CD4-positive, CD25-positive, alpha-beta regulatory T cell (primary cell): ENCODE measurements at regions not wholly inside any gene's neighbourhood (a gene's known extent, or its start where the extent isn't known, plus 50 kb on each side); places are given as distances from the start of the nearest gene placed in this dataset.
"Not testable (repeated sequence)": the region's sequence is repeated elsewhere in the genome, so short reads cannot be mapped to it uniquely, and the experiment has no call there.

ENCODE experiments used
- ATAC-seq, 2 donors: fragments of 150-1000 bp; cut with Tn5 transposase; one replicate each; pipeline ENCODE4 v1.10.0; 2021; ENCODE audit warnings: low read depth in 2 of 2, moderate number of reproducible peaks in 2 of 2, moderate library complexity in 1 of 2
- DNase-seq, 3 donors: peaks; one replicate each; pipeline versions ENCODE4 v3.0.0 to v3.0.0-alpha.2; 2012 to 2022; ENCODE audit warnings: mixed read lengths in 1 of 3
- H3K27ac ChIP-seq: one replicate; pipeline ENCODE4 v1.7.0; 2013; ENCODE audit warnings: mild to moderate bottlenecking, low read length; ENCODE audit not compliant: insufficient read depth, poor library complexity, severe bottlenecking
- H3K27me3 ChIP-seq: one replicate; pipeline ENCODE4 v1.7.0; 2013; ENCODE audit warnings: low read length; ENCODE audit not compliant: control insufficient read depth, insufficient read depth
- H3K36me3 ChIP-seq: one replicate; pipeline ENCODE4 v1.7.0; 2013; ENCODE audit warnings: mild to moderate bottlenecking, low read length, moderate library complexity; ENCODE audit not compliant: control insufficient read depth, insufficient read depth
- H3K4me1 ChIP-seq: 2 replicates; pipeline ENCODE4 v1.7.0; 2013; ENCODE audit warnings: mild to moderate bottlenecking, low read length; ENCODE audit not compliant: insufficient read depth, control insufficient read depth, poor library complexity, severe bottlenecking
- H3K4me3 ChIP-seq: one replicate; pipeline ENCODE4 v1.7.0; 2013; ENCODE audit warnings: low read depth, mild to moderate bottlenecking, low read length, moderate library complexity
- H3K9me3 ChIP-seq, 2 experiments: 1 replicate in 1 of 2; 2 replicates in 1 of 2; pipeline ENCODE4 v1.7.0; 2013; ENCODE audit warnings: low read length in 2 of 2, mild to moderate bottlenecking in 1 of 2, moderate library complexity in 1 of 2; ENCODE audit not compliant: control insufficient read depth in 2 of 2
- H3K27ac Mint-ChIP-seq, 3 donors: one replicate each; pipeline ENCODE4 v1.8.0; 2020 to 2022; ENCODE audit warnings: mild to moderate bottlenecking in 3 of 3, mixed read lengths in 3 of 3, moderate library complexity in 2 of 3
- H3K27me3 Mint-ChIP-seq: one replicate; pipeline ENCODE4 v1.8.0; 2022; ENCODE audit warnings: mild to moderate bottlenecking, mixed read lengths
- H3K36me3 Mint-ChIP-seq: one replicate; pipeline ENCODE4 v1.8.0; 2020; ENCODE audit warnings: mixed read lengths
- H3K4me1 Mint-ChIP-seq, 4 donors: one replicate each; pipeline ENCODE4 v1.8.0; 2020 to 2022; ENCODE audit warnings: mixed read lengths in 4 of 4, mild to moderate bottlenecking in 1 of 4
- H3K4me3 Mint-ChIP-seq, 4 donors: one replicate each; pipeline ENCODE4 v1.8.0; 2020 to 2022; ENCODE audit warnings: mild to moderate bottlenecking in 4 of 4, mixed read lengths in 4 of 4, moderate library complexity in 3 of 4
- H3K9me3 Mint-ChIP-seq, 7 donors: one replicate each; pipeline ENCODE4 v1.8.0; 2020 to 2022; ENCODE audit warnings: mixed read lengths in 7 of 7, mild to moderate bottlenecking in 3 of 7, moderate library complexity in 2 of 7

DNA sequence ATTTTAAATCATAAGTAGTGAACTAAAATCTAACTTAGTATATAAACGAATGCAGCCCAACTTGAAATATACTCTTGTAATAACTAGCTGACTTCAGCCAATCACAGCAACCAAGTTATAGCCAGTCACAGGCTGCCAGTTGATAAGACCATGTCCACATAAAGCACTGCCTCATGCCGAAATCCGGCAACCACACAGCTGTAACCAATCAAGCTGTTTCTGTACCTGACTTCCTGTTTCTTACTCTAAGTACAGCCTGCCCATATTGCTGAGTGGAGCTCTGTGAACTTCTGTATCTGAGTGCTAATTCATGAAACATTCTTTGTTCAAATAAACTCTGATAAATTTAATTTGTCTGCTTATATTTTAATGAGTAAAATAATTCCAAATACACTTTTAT is 805.3 kb upstream of the EPHA5 start:
- Histone ChIP-seq H3K27ac (no peak overlapping the region), H3K9me3 (peaks cover 0 to 9% of the 10 kb centered on the region in 2 experiments), H3K4me3 (no peak overlapping the region), H3K27me3 (no peaks in the 10 kb centered on the region), H3K36me3 (no peaks in the 10 kb centered on the region), H3K4me1 (no peaks in the 10 kb centered on the region)
- DNase-seq (no peak), ATAC-seq (no peak)
- H3K9me3 Mint-ChIP-seq, result peaks cover 0 to 27% (median 5%) of the 10 kb centered on the region in 7 donors
- no peaks in the 10 kb centered on the region for H3K36me3 Mint-ChIP-seq
- H3K4me1 Mint-ChIP-seq, result no peaks in the 10 kb centered on the region
- no peak overlapping the region for H3K4me3 Mint-ChIP-seq
- no peaks in the 10 kb centered on the region for H3K27me3 Mint-ChIP-seq
- H3K27ac Mint-ChIP-seq, result no peak overlapping the region

DNA sequence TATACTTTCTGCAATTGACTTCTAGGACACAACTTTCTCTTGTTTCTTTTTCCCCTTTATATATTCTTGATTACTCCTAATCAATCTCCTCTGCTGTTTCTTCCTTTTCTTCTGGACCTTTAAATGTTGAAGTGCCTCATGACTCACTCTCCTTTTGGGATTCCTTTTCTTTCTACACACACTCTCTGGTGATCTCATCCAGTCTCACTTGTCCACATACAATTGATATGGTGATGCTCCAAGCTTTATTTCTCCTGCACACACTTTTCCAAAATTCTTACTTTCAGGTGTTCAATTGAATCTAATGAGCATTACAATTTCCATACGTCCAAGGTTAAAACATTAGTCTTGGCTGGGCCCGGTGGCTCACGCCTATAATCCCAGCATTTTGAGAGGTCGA is 794.8 kb upstream of the EPHA5 start:
- no peaks in the 10 kb centered on the region for H3K36me3 Mint-ChIP-seq
- H3K4me3 Mint-ChIP-seq, result no peak overlapping the region
- H3K27ac Mint-ChIP-seq, result no peak overlapping the region
- Histone ChIP-seq H3K4me3 (no peak overlapping the region), H3K27me3 (no peaks in the 10 kb centered on the region), H3K4me1 (no peaks in the 10 kb centered on the region), H3K27ac (no peak overlapping the region), H3K9me3 (no peaks in the 10 kb centered on the region), H3K36me3 (no peaks in the 10 kb centered on the region)
- DNase-seq, result no peak
- H3K4me1 Mint-ChIP-seq, result no peaks in the 10 kb centered on the region
- peaks cover 2 to 16% (median 7%) of the 10 kb centered on the region in 7 donors for H3K9me3 Mint-ChIP-seq
- ATAC-seq, result no peak
- H3K27me3 Mint-ChIP-seq, result no peaks in the 10 kb centered on the region

- not testable (repeated sequence) for H3K27me3 Mint-ChIP-seq, H3K4me3 ChIP-seq, DNase-seq, H3K27ac ChIP-seq, ATAC-seq, H3K36me3 Mint-ChIP-seq, H3K27ac Mint-ChIP-seq, H3K27me3 ChIP-seq, H3K4me1 ChIP-seq, H3K4me1 Mint-ChIP-seq, H3K4me3 Mint-ChIP-seq, H3K9me3 ChIP-seq, H3K36me3 ChIP-seq
- peaks cover 2 to 24% (median 10%) of the 10 kb centered on the region in 7 donors for H3K9me3 Mint-ChIP-seq
Observed at GRCh38 chr4:66462890-66463289, 792.6 kb upstream of the EPHA5 start.

- H3K36me3 ChIP-seq, result no peaks in the 10 kb centered on the region
- no peaks in the 10 kb centered on the region for H3K36me3 Mint-ChIP-seq
- no peaks in the 10 kb centered on the region for H3K9me3 ChIP-seq
- no peaks in the 10 kb centered on the region for H3K4me1 Mint-ChIP-seq
- no peak overlapping the region for H3K4me3 Mint-ChIP-seq
- H3K27me3 ChIP-seq, result no peaks in the 10 kb centered on the region
- H3K27ac Mint-ChIP-seq, result no peak overlapping the region
- DNase-seq, result no peak
- no peak overlapping the region for H3K4me3 ChIP-seq
- H3K27ac ChIP-seq, result no peak overlapping the region
- H3K27me3 Mint-ChIP-seq, result no peaks in the 10 kb centered on the region
- peaks cover 0 to 15% (median 4%) of the 10 kb centered on the region in 7 donors for H3K9me3 Mint-ChIP-seq
- no peaks in the 10 kb centered on the region for H3K4me1 ChIP-seq
- ATAC-seq, result no peak
Observed at GRCh38 chr4:66451741-66452140, 781.5 kb upstream of the EPHA5 start.

DNA sequence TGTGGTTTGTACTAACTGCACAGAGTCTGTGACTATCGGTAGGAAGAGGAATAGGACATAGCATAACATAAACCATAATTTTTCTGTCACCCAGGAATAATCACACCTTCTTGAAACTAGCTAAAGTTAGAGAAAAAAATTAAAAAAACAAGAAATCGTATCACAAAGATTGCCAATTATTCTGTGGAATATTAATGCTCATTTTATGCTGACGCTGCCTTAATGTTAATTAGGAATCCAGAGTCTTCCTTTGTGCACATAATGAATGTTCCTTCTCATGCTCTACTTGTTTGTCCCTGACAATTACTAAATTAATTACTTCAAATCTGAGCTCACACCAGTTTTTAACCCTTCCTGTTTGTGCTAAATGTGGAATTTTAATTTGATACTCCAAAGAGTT is 772.7 kb upstream of the EPHA5 start:
- Mint-ChIP-seq H3K4me1 (no peaks in the 10 kb centered on the region), H3K36me3 (no peaks in the 10 kb centered on the region), H3K4me3 (no peak overlapping the region), H3K27ac (no peak overlapping the region), H3K9me3 (peaks cover 1 to 15% (median 2%) of the 10 kb centered on the region in 7 donors), H3K27me3 (no peaks in the 10 kb centered on the region)
- Histone ChIP-seq H3K9me3 (no peaks in the 10 kb centered on the region), H3K27me3 (no peaks in the 10 kb centered on the region), H3K4me1 (no peaks in the 10 kb centered on the region), H3K4me3 (no peak overlapping the region), H3K27ac (no peak overlapping the region), H3K36me3 (no peaks in the 10 kb centered on the region)
- ATAC-seq (no peak), DNase-seq (no peak)

- no peak overlapping the region for H3K27ac Mint-ChIP-seq
- no peak overlapping the region for H3K4me3 ChIP-seq
- ATAC-seq, result no peak
- no peaks in the 10 kb centered on the region for H3K36me3 Mint-ChIP-seq
- peaks cover 2 to 24% (median 3%) of the 10 kb centered on the region in 7 donors for H3K9me3 Mint-ChIP-seq
- H3K4me3 Mint-ChIP-seq, result no peak overlapping the region
- H3K27me3 Mint-ChIP-seq, result no peaks in the 10 kb centered on the region
- no peaks in the 10 kb centered on the region for H3K27me3 ChIP-seq
- no peaks in the 10 kb centered on the region for H3K4me1 Mint-ChIP-seq
- H3K4me1 ChIP-seq, result no peaks in the 10 kb centered on the region
- no peaks in the 10 kb centered on the region for H3K9me3 ChIP-seq
- DNase-seq, result no peak
- no peak overlapping the region for H3K27ac ChIP-seq
- no peaks in the 10 kb centered on the region for H3K36me3 ChIP-seq
Observed at GRCh38 chr4:66439508-66439907, 769.2 kb upstream of the EPHA5 start.

DNA sequence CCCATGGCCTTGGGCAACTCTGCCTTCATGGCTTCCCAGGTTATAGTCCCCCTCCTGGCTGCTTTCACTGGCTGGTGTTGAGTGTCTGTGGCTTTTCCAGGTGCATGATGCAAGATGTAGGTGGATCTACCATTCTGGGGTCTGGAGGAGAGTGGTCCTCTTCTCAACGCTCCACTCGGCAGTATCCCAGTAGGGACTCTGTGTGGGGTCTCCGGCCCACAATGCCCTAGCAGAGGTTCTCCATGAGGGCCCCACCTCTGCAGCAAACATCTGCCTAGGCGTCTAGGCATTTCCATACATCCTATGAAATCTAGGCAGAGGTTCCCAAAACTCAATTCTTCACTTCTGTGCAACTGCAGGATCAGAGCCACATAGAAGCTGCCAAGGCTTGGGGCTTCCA is 763.4 kb upstream of the EPHA5 start:
- ATAC-seq (no peak), DNase-seq (no peak)
- no peak overlapping the region for H3K4me3 Mint-ChIP-seq
- Histone ChIP-seq H3K4me1 (no peaks in the 10 kb centered on the region), H3K36me3 (no peaks in the 10 kb centered on the region), H3K27ac (no peak overlapping the region), H3K4me3 (no peak overlapping the region), H3K9me3 (peaks cover 0 to 4% of the 10 kb centered on the region in 2 experiments), H3K27me3 (no peaks in the 10 kb centered on the region)
- no peak overlapping the region for H3K27ac Mint-ChIP-seq
- H3K4me1 Mint-ChIP-seq, result no peaks in the 10 kb centered on the region
- no peaks in the 10 kb centered on the region for H3K36me3 Mint-ChIP-seq
- H3K27me3 Mint-ChIP-seq, result no peaks in the 10 kb centered on the region
- H3K9me3 Mint-ChIP-seq, result peaks cover 0 to 32% (median 7%) of the 10 kb centered on the region in 7 donors

- DNase-seq (no peak), ATAC-seq (no peak)
- H3K9me3 ChIP-seq, result peaks cover 0 to 4% of the 10 kb centered on the region in 2 experiments
- H3K27ac ChIP-seq, result no peak overlapping the region
- H3K27me3 ChIP-seq, result no peaks in the 10 kb centered on the region
- H3K4me3 Mint-ChIP-seq, result peak overlapping the region in 1 of 4 donors; percentile 27
- no peaks in the 10 kb centered on the region for H3K4me1 ChIP-seq
- H3K27me3 Mint-ChIP-seq, result no peaks in the 10 kb centered on the region
- no peaks in the 10 kb centered on the region for H3K36me3 Mint-ChIP-seq
- no peak overlapping the region for H3K27ac Mint-ChIP-seq
- no peaks in the 10 kb centered on the region for H3K4me1 Mint-ChIP-seq
- H3K4me3 ChIP-seq, result no peak overlapping the region
- H3K9me3 Mint-ChIP-seq, result peaks cover 0 to 25% (median 7%) of the 10 kb centered on the region in 7 donors
- no peaks in the 10 kb centered on the region for H3K36me3 ChIP-seq
Observed at GRCh38 chr4:66430856-66431255, 760.6 kb upstream of the EPHA5 start.
